SU-DHL-6 (cell line): ENCODE measurements at regions not wholly inside any gene's neighbourhood (a gene's known extent, or its start where the extent isn't known, plus 50 kb on each side); places are given as distances from the start of the nearest gene placed in this dataset.
"Not testable (repeated sequence)": the region's sequence is repeated elsewhere in the genome, so short reads cannot be mapped to it uniquely, and the experiment has no call there.

Experiments used
- H2AFZ ChIP-seq: fragments of 200-600 bp; sonication (generic); 2 replicates; pipeline ENCODE4 v1.6.1; 2014; ENCODE audit warnings: low read depth, mild to moderate bottlenecking, moderate library complexity, mixed read lengths, antibody characterized with exemption, low read length; ENCODE audit not compliant: severe bottlenecking
- H3F3A ChIP-seq: fragments of 200-600 bp; shearing (Covaris generic); 2 replicates; pipeline ENCODE4 v1.6.0; 2016; ENCODE audit warnings: antibody characterized with exemption, mild to moderate bottlenecking; ENCODE audit not compliant: insufficient read depth
- H3K27ac ChIP-seq: fragments of 200-600 bp; sonication (generic); 2 replicates; pipeline ENCODE4 v1.5.1; 2016; ENCODE audit warnings: low read depth, mild to moderate bottlenecking, low read length, moderate library complexity, mixed read lengths
- H3K27me3 ChIP-seq: fragments of 200-600 bp; sonication (generic), shearing (Covaris generic); 2 replicates; pipeline ENCODE4 v1.6.0; 2014; ENCODE audit warnings: mild to moderate bottlenecking, low read length
- H3K36me3 ChIP-seq: fragments of 200-600 bp; sonication (generic); 2 replicates; pipeline ENCODE4 v1.6.1; 2014; ENCODE audit warnings: mild to moderate bottlenecking, low read length, mixed read lengths
- H3K4me2 ChIP-seq: fragments of 300-600, 200-600 bp; shearing (Covaris generic), sonication (generic); 2 replicates; pipeline ENCODE4 v1.6.0; 2014; ENCODE audit warnings: low read length, low read depth, mild to moderate bottlenecking; ENCODE audit not compliant: poor library complexity, severe bottlenecking
- H3K4me3 ChIP-seq: fragments of 200-600 bp; sonication (generic); 2 replicates; pipeline ENCODE4 v1.5.1; 2014; ENCODE audit warnings: antibody characterized with exemption, low read length, mild to moderate bottlenecking, mixed read lengths; ENCODE audit not compliant: insufficient read depth, poor library complexity, severe bottlenecking
- H3K79me2 ChIP-seq: fragments of 200-600 bp; sonication (generic); 2 replicates; pipeline ENCODE4 v1.6.1; 2014; ENCODE audit warnings: mild to moderate bottlenecking, low read length, moderate library complexity; ENCODE audit not compliant: insufficient read depth
- H3K9ac ChIP-seq: fragments of 200-600 bp; sonication (generic); 2 replicates; pipeline ENCODE4 v1.7.0; 2014; ENCODE audit warnings: mild to moderate bottlenecking, low read length
- H3K9me2 ChIP-seq: fragments of 200-600 bp; sonication (generic); replicated peaks from 2 replicates; pipeline ENCODE4 v1.6.1; 2014; ENCODE audit warnings: low read length; ENCODE audit not compliant: insufficient read depth
- H3K9me3 ChIP-seq: fragments of 200-600 bp; sonication (generic); 2 replicates; pipeline ENCODE4 v1.6.1; 2014; ENCODE audit warnings: low read length, mixed read lengths; ENCODE audit not compliant: insufficient read depth
- H4K20me1 ChIP-seq: fragments of 200-600 bp; sonication (generic); 2 replicates; pipeline ENCODE4 v1.6.1; 2014; ENCODE audit warnings: low read depth, mild to moderate bottlenecking, antibody characterized with exemption, low read length, moderate library complexity, mixed read lengths
- EZH2phosphoT487 ChIP-seq: fragments of 200-600 bp; sonication (generic), shearing (Covaris generic); conservative IDR thresholded peaks from 2 replicates; pipeline ENCODE4 v1.6.1; 2018; ENCODE audit warnings: mild to moderate bottlenecking, antibody characterized with exemption, low read length, moderate library complexity, mixed read lengths
- TF ChIP-seq, protein P1 (sequence below): fragments of 200-600 bp; sonication (generic); IDR thresholded peaks from one replicate; pipeline ENCODE4 v1.5.1; 2017; ENCODE audit warnings: antibody characterized with exemption, mild to moderate bottlenecking, low read length, moderate library complexity; ENCODE audit not compliant: insufficient read depth, poor library complexity, severe bottlenecking

DNA sequence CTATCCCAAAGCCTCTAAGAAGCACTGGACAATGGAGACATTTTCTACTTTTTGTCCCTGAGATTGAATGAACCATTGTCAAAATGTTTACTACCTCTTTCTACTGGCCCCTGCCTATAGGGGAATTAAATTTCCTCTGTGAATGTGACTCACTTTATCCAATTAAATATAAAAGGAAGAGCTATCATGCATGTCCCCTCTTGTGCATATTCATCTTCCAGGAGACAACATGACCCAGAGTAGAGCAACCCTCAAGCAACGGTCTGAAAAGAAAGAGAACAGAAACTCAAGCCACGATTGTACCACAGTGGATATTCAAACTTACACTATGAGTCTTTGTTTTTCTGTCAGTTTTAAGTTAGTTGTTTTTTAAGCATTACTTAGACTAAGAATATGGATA lies 938.4 kb upstream of the ATXN7L3B start:
- Histone ChIP-seq H3K4me2 (no peak overlapping the region), H4K20me1 (no peaks in the 10 kb centered on the region), H3K27me3 (no peaks in the 10 kb centered on the region), H3K9me2 (no peaks in the 10 kb centered on the region), H3F3A (no peaks in the 10 kb centered on the region), H3K9ac (no peak overlapping the region), H3K4me3 (no peak overlapping the region), H3K36me3 (no peaks in the 10 kb centered on the region), H2AFZ (no peak overlapping the region), H3K9me3 (no peaks in the 10 kb centered on the region), H3K27ac (no peak overlapping the region), H3K79me2 (no peaks in the 10 kb centered on the region)
- no peak for TF ChIP-seq EZH2phosphoT487
- TF ChIP-seq, protein P1, sequence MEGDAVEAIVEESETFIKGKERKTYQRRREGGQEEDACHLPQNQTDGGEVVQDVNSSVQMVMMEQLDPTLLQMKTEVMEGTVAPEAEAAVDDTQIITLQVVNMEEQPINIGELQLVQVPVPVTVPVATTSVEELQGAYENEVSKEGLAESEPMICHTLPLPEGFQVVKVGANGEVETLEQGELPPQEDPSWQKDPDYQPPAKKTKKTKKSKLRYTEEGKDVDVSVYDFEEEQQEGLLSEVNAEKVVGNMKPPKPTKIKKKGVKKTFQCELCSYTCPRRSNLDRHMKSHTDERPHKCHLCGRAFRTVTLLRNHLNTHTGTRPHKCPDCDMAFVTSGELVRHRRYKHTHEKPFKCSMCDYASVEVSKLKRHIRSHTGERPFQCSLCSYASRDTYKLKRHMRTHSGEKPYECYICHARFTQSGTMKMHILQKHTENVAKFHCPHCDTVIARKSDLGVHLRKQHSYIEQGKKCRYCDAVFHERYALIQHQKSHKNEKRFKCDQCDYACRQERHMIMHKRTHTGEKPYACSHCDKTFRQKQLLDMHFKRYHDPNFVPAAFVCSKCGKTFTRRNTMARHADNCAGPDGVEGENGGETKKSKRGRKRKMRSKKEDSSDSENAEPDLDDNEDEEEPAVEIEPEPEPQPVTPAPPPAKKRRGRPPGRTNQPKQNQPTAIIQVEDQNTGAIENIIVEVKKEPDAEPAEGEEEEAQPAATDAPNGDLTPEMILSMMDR, result no peak

DNA sequence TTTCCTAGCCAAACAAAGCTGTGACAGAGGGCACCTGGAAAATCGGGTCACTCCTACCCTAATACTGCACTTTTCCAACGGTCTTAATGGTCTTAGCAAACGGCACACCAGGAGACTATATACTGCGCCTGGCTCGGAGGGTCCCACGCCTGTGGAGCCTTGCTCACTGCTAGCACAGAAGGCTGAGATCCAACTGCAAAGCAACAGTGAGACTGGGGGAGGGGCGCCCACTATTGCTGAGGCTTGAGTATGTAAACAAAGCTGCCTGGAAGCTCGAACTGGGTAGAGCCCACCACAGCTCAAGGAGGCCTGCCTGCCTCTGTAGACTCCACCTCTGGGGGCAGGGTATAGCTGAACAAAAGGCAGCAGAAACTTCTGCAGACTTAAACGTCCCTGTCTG lies 931.7 kb upstream of the ATXN7L3B start:
- not testable (repeated sequence) for H3K9me2 ChIP-seq, H3K4me2 ChIP-seq, H3K4me3 ChIP-seq, H3K27me3 ChIP-seq, H2AFZ ChIP-seq, H3K36me3 ChIP-seq, H3K27ac ChIP-seq, H4K20me1 ChIP-seq, H3K9ac ChIP-seq, H3K9me3 ChIP-seq, H3F3A ChIP-seq, H3K79me2 ChIP-seq

DNA sequence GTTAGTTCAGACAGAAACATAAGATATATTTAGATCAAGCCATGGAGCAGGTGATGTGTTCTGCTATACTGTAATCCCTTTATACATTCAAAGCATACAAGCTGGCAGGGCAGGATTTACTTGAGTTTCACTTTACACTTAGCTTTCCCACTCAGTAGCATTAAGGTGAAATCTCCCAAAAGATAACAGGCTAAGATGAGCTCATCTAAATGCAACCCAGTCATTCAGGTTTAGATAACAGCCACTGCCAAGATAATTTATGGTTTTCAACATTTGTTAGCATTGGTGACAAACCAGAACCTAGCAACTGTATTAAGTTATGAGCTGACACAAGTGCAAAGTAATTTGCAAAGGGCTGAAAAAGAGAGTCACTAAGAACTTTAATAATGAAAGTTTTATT lies 925.1 kb upstream of the ATXN7L3B start:
- no peaks in the 10 kb centered on the region for H3K9me2 ChIP-seq
- no peak overlapping the region for H3K4me2 ChIP-seq
- H3K27ac ChIP-seq, result no peak overlapping the region
- H3K27me3 ChIP-seq, result no peaks in the 10 kb centered on the region
- H3K36me3 ChIP-seq, result no peaks in the 10 kb centered on the region
- H3F3A ChIP-seq, result no peaks in the 10 kb centered on the region
- H3K9ac ChIP-seq, result no peak overlapping the region
- no peaks in the 10 kb centered on the region for H3K79me2 ChIP-seq
- H2AFZ ChIP-seq, result no peak overlapping the region
- no peaks in the 10 kb centered on the region for H4K20me1 ChIP-seq
- no peak overlapping the region for H3K4me3 ChIP-seq
- H3K9me3 ChIP-seq, result no peaks in the 10 kb centered on the region
- TF ChIP-seq, protein P1, result no peak
- no peak for TF ChIP-seq EZH2phosphoT487

DNA sequence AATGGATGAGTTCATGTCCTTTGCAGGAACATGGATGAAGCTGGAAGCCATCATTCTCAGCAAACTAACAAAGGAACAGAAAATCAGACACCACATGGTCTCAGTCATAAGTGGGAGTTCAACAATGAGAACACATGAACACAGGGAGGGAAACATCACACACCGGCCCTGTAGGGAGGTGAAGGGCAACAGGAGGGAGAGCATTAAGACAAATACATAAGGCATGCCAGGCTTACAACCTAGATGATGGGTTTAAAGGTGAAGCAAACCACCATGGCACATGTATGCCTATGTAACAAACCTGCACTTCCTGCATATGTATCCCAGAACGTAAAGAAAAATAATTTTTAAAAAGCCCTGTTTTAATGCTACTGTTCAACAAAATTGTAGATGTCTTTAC lies 914.2 kb upstream of the ATXN7L3B start:
- no peaks in the 10 kb centered on the region for H3K79me2 ChIP-seq

More for the DNA sequence above, 914.2 kb upstream of the ATXN7L3B start:
- H3K9ac ChIP-seq, result no peak overlapping the region
- no peak overlapping the region for H3K27ac ChIP-seq
- H3K27me3 ChIP-seq, result no peaks in the 10 kb centered on the region
- no peaks in the 10 kb centered on the region for H3K9me2 ChIP-seq
- TF ChIP-seq EZH2phosphoT487, result no peak
- no peak overlapping the region for H3K4me2 ChIP-seq
- no peaks in the 10 kb centered on the region for H3F3A ChIP-seq
- no peaks in the 10 kb centered on the region for H3K36me3 ChIP-seq
- H3K9me3 ChIP-seq, result no peaks in the 10 kb centered on the region
- no peaks in the 10 kb centered on the region for H4K20me1 ChIP-seq
- H3K4me3 ChIP-seq, result no peak overlapping the region
- no peak overlapping the region for H2AFZ ChIP-seq
